HG03066 (cell line): ENCODE measurements at regions not wholly inside any gene's neighbourhood (a gene's known extent, or its start where the extent isn't known, plus 50 kb on each side); places are given as distances from the start of the nearest gene placed in this dataset.
"Not testable (repeated sequence)": the region's sequence is repeated elsewhere in the genome, so short reads cannot be mapped to it uniquely, and the experiment has no call there.

Experiments
- ATAC-seq: cut with Tn5 transposase; IDR thresholded peaks from one replicate; pipeline ENCODE4 v1.9.1; 2021; ENCODE audit warnings: low read depth; ENCODE audit not compliant: unreplicated experiment

- no peak for ATAC-seq
Observed at GRCh38 chr1:232422898-232423297, 207.0 kb downstream of the SIPA1L2 start.

- ATAC-seq: no peak
Observed at GRCh38 chr1:232422098-232422497, 207.8 kb downstream of the SIPA1L2 start.

GRCh38 chr1:232421143-232421796 lies 208.7 kb downstream of the SIPA1L2 start:
- no peak for ATAC-seq

- no peak for ATAC-seq
Observed at GRCh38 chr1:232417636-232418248, 212.2 kb downstream of the SIPA1L2 start.

GRCh38 chr1:232416026-232416568 lies 213.8 kb downstream of the SIPA1L2 start:
- ATAC-seq: no peak

- not testable (repeated sequence) for ATAC-seq
Observed at GRCh38 chr1:232415481-232415880, 214.5 kb downstream of the SIPA1L2 start.

GRCh38 chr1:232414100-232414499 lies 215.8 kb downstream of the SIPA1L2 start:
- no peak for ATAC-seq

- ATAC-seq: no peak
Observed at GRCh38 chr1:232413674-232414073, 216.3 kb downstream of the SIPA1L2 start.

- no peak for ATAC-seq
Observed at GRCh38 chr1:232409584-232409983, 220.3 kb downstream of the SIPA1L2 start.

GRCh38 chr1:232407120-232407519 lies 222.8 kb downstream of the SIPA1L2 start:
- ATAC-seq: no peak

- no peak for ATAC-seq
Observed at GRCh38 chr1:232405781-232406180, 224.2 kb downstream of the SIPA1L2 start.

GRCh38 chr1:232404981-232405731 lies 224.8 kb downstream of the SIPA1L2 start:
- ATAC-seq: no peak

GRCh38 chr1:232404227-232404626 lies 225.7 kb downstream of the SIPA1L2 start:
- no peak for ATAC-seq

- no peak for ATAC-seq
Observed at GRCh38 chr1:232403017-232403714, 226.8 kb downstream of the SIPA1L2 start.

GRCh38 chr1:232398823-232399222 lies 231.1 kb downstream of the SIPA1L2 start:
- ATAC-seq: no peak

GRCh38 chr1:232393444-232394146 lies 236.3 kb downstream of the SIPA1L2 start:
- no peak for ATAC-seq

- ATAC-seq: no peak
Observed at GRCh38 chr1:232393010-232393409, 236.9 kb downstream of the SIPA1L2 start.

GRCh38 chr1:232390590-232390989 lies 239.3 kb downstream of the SIPA1L2 start:
- ATAC-seq: no peak

- ATAC-seq: no peak
Observed at GRCh38 chr1:232389744-232390143, 240.2 kb downstream of the SIPA1L2 start.

- no peak for ATAC-seq
Observed at GRCh38 chr1:232388363-232388762, 241.6 kb downstream of the SIPA1L2 start.
